CD8-positive, alpha-beta memory T cell (primary cell): ENCODE measurements at regions not wholly inside any gene's neighbourhood (a gene's known extent, or its start where the extent isn't known, plus 50 kb on each side); places are given as distances from the start of the nearest gene placed in this dataset.

ENCODE experiments used
- CTCF ChIA-PET: fragments of 350-600 bp; sonication (Branson Sonifier 250); formaldehyde crosslinking; loops from one replicate; lab custom pipeline; 2021; ENCODE audit warnings: antibody characterized with exemption; lab: Charles Lee
- POLR2A ChIA-PET: fragments of 350-600 bp; sonication (Branson Sonifier 250); formaldehyde crosslinking; loops from one replicate; lab custom pipeline; 2021; ENCODE audit warnings: antibody characterized with exemption; lab: Charles Lee
- DNase-seq, 5 donors: peaks; one replicate each; pipeline versions ENCODE4 v3.0.0 to v3.0.0-alpha.2; 2020 to 2022; ENCODE audit warnings: mixed read lengths in 1 of 5
- H3K27ac ChIP-seq: one replicate; pipeline ENCODE4 v1.7.0; 2013; ENCODE audit warnings: low read depth, mild to moderate bottlenecking, low read length, moderate library complexity
- H3K27me3 ChIP-seq: 2 replicates; pipeline ENCODE4 v1.7.0; 2013; ENCODE audit warnings: low read length, mild to moderate bottlenecking; ENCODE audit not compliant: insufficient read depth, poor library complexity, severe bottlenecking
- H3K36me3 ChIP-seq: 2 replicates; pipeline ENCODE4 v1.7.0; 2013; ENCODE audit warnings: mild to moderate bottlenecking, low read length, moderate library complexity; ENCODE audit not compliant: insufficient read depth
- H3K4me1 ChIP-seq: 2 replicates; pipeline ENCODE4 v1.7.0; 2013; ENCODE audit warnings: mild to moderate bottlenecking, low read length, moderate library complexity; ENCODE audit not compliant: insufficient read depth
- H3K4me3 ChIP-seq: 2 replicates; pipeline ENCODE4 v1.7.0; 2013; ENCODE audit warnings: mild to moderate bottlenecking, low read length
- H3K9me3 ChIP-seq: 2 replicates; pipeline ENCODE4 v1.7.0; 2013; ENCODE audit warnings: mild to moderate bottlenecking, low read length
- H3K27ac Mint-ChIP-seq, 8 donors: one replicate each; pipeline ENCODE4 v1.8.0; 2020 to 2021; ENCODE audit warnings: mixed read lengths in 8 of 8, mild to moderate bottlenecking in 6 of 8, inconsistent platforms in 3 of 8, moderate library complexity in 3 of 8
- H3K27me3 Mint-ChIP-seq, 2 donors: one replicate each; pipeline ENCODE4 v1.8.0; 2020 to 2021; ENCODE audit warnings: mixed read lengths in 2 of 2, mild to moderate bottlenecking in 1 of 2, moderate library complexity in 1 of 2
- H3K36me3 Mint-ChIP-seq, 3 donors: one replicate each; pipeline ENCODE4 v1.8.0; 2020 to 2021; ENCODE audit warnings: mixed read lengths in 3 of 3, inconsistent platforms in 1 of 3, mild to moderate bottlenecking in 1 of 3
- H3K4me1 Mint-ChIP-seq, 3 donors: one replicate each; pipeline ENCODE4 v1.8.0; 2020 to 2021; ENCODE audit warnings: mixed read lengths in 3 of 3, inconsistent platforms in 1 of 3, mild to moderate bottlenecking in 1 of 3
- H3K4me3 Mint-ChIP-seq, 7 donors: one replicate each; pipeline ENCODE4 v1.8.0; 2020 to 2021; ENCODE audit warnings: mixed read lengths in 7 of 7, mild to moderate bottlenecking in 6 of 7, moderate library complexity in 4 of 7, inconsistent platforms in 2 of 7
- H3K9me3 Mint-ChIP-seq, 5 donors: one replicate each; pipeline ENCODE4 v1.8.0; 2020 to 2022; ENCODE audit warnings: mixed read lengths in 5 of 5, mild to moderate bottlenecking in 3 of 5, moderate library complexity in 2 of 5, inconsistent platforms in 1 of 5

DNA sequence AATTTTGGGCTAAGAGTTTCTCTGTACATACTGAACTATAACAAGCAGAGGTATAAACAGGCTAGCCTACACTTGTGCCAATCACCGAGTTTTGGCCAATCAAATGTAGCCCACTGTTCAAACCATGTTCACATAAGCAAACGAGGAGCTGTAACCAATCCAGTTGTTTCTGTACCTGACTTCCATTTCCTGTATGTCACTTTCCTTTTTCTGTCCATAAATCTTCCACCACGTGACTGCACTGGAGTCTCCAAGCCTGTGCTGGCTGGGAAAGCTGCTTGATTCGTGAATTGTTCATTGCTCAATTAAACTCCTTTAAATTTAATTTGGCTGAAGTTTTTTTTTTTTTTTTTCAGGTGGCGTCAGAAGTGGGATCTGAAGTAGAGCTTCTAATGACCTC, 332.9 kb downstream of the RNF144B start:
- H3K27me3 Mint-ChIP-seq = peaks cover 0 to 1% of the 10 kb centered on the region in 2 donors
- H3K4me3 Mint-ChIP-seq = no peak overlapping the region
- CTCF ChIA-PET = no interaction called here

DNA sequence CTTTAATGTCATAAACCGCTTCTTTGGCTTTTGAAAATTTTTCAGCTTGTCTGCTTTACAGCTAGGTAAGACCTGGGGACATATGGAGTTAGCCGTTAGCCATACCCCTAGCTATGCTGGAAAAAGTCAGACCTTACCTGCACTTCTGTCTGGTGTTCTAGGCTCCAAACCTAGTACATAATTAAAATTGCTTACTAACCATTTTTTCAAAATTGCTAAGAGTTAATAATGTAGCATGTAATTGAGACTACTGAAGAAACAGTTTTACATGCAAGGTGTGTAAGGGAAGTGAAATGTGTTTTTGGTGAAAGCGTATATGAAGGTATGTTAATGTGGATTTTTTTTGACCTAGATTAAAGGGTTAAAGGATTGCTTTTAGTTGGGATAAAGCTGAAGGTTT, 336.9 kb downstream of the RNF144B start:
- H3K27me3 ChIP-seq = no peaks in the 10 kb centered on the region
- ChIA-PET CTCF (no interaction called here), POLR2A (no interaction called here)

More for the DNA sequence above, 332.9 kb downstream of the RNF144B start:
- POLR2A ChIA-PET = no interaction called here
- H3K27me3 ChIP-seq = no peaks in the 10 kb centered on the region
- no peaks in the 10 kb centered on the region for H3K36me3 Mint-ChIP-seq
- peaks cover 0 to 3% (median 2%) of the 10 kb centered on the region in 5 donors for H3K9me3 Mint-ChIP-seq
- no peak overlapping the region for H3K27ac ChIP-seq
- H3K4me1 Mint-ChIP-seq = no peaks in the 10 kb centered on the region
- no peaks in the 10 kb centered on the region for H3K9me3 ChIP-seq
- no peak for DNase-seq
- H3K4me1 ChIP-seq = no peaks in the 10 kb centered on the region
- no peak overlapping the region for H3K4me3 ChIP-seq
- H3K27ac Mint-ChIP-seq = no peak overlapping the region
- no peaks in the 10 kb centered on the region for H3K36me3 ChIP-seq

GRCh38 chr6:18725449-18725848, 338.3 kb downstream of the RNF144B start:
- no peak overlapping the region for H3K4me3 Mint-ChIP-seq
- Histone ChIP-seq H3K27me3 (no peaks in the 10 kb centered on the region), H3K4me1 (no peaks in the 10 kb centered on the region), H3K9me3 (no peaks in the 10 kb centered on the region), H3K4me3 (no peak overlapping the region), H3K36me3 (no peaks in the 10 kb centered on the region), H3K27ac (no peak overlapping the region)
- DNase-seq = no peak
- H3K27me3 Mint-ChIP-seq = no peaks in the 10 kb centered on the region
- ChIA-PET POLR2A (no interaction called here), CTCF (no interaction called here)
- H3K4me1 Mint-ChIP-seq = no peaks in the 10 kb centered on the region
- no peaks in the 10 kb centered on the region for H3K36me3 Mint-ChIP-seq
- no peak overlapping the region for H3K27ac Mint-ChIP-seq
- peaks cover 0 to 9% (median 2%) of the 10 kb centered on the region in 5 donors for H3K9me3 Mint-ChIP-seq

More for the DNA sequence above, 336.9 kb downstream of the RNF144B start:
- H3K9me3 ChIP-seq = no peaks in the 10 kb centered on the region
- peaks cover 0 to 9% (median 0%) of the 10 kb centered on the region in 5 donors for H3K9me3 Mint-ChIP-seq
- no peaks in the 10 kb centered on the region for H3K27me3 Mint-ChIP-seq
- H3K4me3 ChIP-seq = no peak overlapping the region
- H3K4me1 ChIP-seq = no peaks in the 10 kb centered on the region
- no peaks in the 10 kb centered on the region for H3K4me1 Mint-ChIP-seq
- no peak overlapping the region for H3K27ac ChIP-seq
- H3K27ac Mint-ChIP-seq = no peak overlapping the region
- no peaks in the 10 kb centered on the region for H3K36me3 Mint-ChIP-seq
- no peaks in the 10 kb centered on the region for H3K36me3 ChIP-seq
- DNase-seq = no peak
- H3K4me3 Mint-ChIP-seq = no peak overlapping the region

DNA sequence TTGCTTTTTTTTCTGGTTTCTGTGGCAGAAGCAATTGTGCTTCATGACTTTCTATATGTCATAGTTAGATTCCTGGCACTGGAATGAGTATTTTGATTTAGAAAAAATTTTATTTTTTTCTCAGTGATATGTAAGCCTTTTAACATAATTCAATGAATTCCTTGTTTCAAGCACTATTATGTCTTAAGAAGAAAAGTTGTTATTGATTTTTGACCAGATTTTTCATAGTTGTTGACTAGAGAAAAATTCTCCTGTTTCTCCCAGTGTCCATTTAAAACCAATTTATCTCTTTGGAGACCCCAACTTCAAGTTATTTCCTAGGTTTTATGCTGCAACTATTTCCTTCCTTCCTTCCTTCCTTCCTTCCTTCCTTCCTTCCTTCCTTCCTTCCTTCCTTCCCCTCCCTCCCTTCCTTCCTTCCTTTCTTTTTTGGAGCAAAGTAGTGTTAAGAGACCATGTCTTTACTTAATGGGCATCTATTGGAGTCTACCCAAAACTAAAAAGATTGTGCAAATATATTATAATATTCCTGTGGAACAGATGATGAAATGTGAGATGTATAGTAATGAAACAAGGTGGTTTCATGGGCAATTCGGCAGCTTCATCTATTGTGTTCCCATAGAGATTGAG, 346.9 kb downstream of the RNF144B start:
- Histone ChIP-seq H3K4me3 (no peak overlapping the region), H3K27ac (no peak overlapping the region), H3K27me3 (no peaks in the 10 kb centered on the region), H3K36me3 (no peaks in the 10 kb centered on the region), H3K9me3 (no peaks in the 10 kb centered on the region), H3K4me1 (no peaks in the 10 kb centered on the region)
- H3K9me3 Mint-ChIP-seq = peaks cover under 1 to 22% (median 4%) of the 10 kb centered on the region in 5 donors
- no peak overlapping the region for H3K4me3 Mint-ChIP-seq
- H3K27me3 Mint-ChIP-seq = no peaks in the 10 kb centered on the region
- no peaks in the 10 kb centered on the region for H3K4me1 Mint-ChIP-seq
- H3K27ac Mint-ChIP-seq = no peak overlapping the region
- no peaks in the 10 kb centered on the region for H3K36me3 Mint-ChIP-seq
- no peak for DNase-seq
- CTCF ChIA-PET = no interaction called here
- POLR2A ChIA-PET = no interaction called here

GRCh38 chr6:18741741-18742140, 354.6 kb downstream of the RNF144B start:
- Mint-ChIP-seq H3K4me1 (no peaks in the 10 kb centered on the region), H3K27ac (no peak overlapping the region), H3K4me3 (no peak overlapping the region), H3K27me3 (no peaks in the 10 kb centered on the region), H3K9me3 (peaks cover 0 to under 1% (median 0%) of the 10 kb centered on the region in 5 donors), H3K36me3 (no peaks in the 10 kb centered on the region)
- Histone ChIP-seq H3K27ac (no peak overlapping the region), H3K4me1 (no peaks in the 10 kb centered on the region), H3K9me3 (no peaks in the 10 kb centered on the region), H3K4me3 (no peak overlapping the region), H3K27me3 (no peaks in the 10 kb centered on the region), H3K36me3 (no peaks in the 10 kb centered on the region)
- CTCF ChIA-PET = no interaction called here
- POLR2A ChIA-PET = no interaction called here
- DNase-seq = no peak

DNA sequence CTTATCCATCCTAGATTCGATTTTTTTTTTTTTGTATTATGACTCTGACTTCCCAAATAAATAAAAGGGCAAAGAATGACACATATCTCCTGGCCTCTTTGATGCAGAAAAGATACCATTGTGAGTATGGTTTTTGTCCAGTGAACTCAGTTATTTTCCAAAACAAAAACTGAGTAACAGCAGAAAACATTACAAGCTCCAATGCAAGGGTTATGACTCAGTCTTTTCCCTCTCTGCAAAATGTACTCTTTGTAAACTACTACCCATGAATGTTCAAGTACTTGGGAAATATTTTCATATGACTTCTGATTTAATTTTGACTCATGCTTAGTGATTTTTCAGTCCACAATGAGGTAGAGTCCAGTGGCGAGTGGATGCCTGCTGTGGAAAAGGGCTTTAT, 355.3 kb downstream of the RNF144B start:
- no peak overlapping the region for H3K4me3 Mint-ChIP-seq
- no peaks in the 10 kb centered on the region for H3K4me1 Mint-ChIP-seq
- Histone ChIP-seq H3K36me3 (no peaks in the 10 kb centered on the region), H3K4me1 (no peaks in the 10 kb centered on the region), H3K27ac (no peak overlapping the region), H3K9me3 (no peaks in the 10 kb centered on the region), H3K4me3 (no peak overlapping the region), H3K27me3 (no peaks in the 10 kb centered on the region)
- no peaks in the 10 kb centered on the region for H3K27me3 Mint-ChIP-seq
- POLR2A ChIA-PET = no interaction called here
- H3K36me3 Mint-ChIP-seq = no peaks in the 10 kb centered on the region
- CTCF ChIA-PET = no interaction called here
- no peaks in the 10 kb centered on the region for H3K9me3 Mint-ChIP-seq
- no peak for DNase-seq
- H3K27ac Mint-ChIP-seq = no peak overlapping the region

DNA sequence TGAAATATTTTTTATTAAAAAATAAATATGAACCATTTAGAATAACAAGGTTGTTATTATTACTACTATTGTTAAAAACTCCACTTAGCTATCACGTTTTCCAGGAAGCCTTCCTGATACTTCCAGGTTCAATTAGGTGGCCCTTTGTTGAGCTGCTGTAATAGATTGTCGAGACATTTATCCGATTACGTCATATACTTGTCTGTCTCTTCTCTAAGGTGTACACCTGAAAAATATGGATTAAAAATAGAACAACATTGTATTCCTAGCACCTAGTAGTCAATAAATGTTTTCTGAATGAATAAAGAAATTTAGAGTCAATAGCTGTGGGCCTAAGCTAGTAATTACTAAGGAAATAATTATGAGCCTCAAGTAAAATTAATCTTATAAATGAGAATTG, 359.6 kb downstream of the RNF144B start:
- CTCF ChIA-PET = no interaction called here
- no peaks in the 10 kb centered on the region for H3K36me3 Mint-ChIP-seq
- Histone ChIP-seq H3K4me3 (no peak overlapping the region), H3K27me3 (no peaks in the 10 kb centered on the region), H3K9me3 (no peaks in the 10 kb centered on the region), H3K36me3 (no peaks in the 10 kb centered on the region), H3K4me1 (no peaks in the 10 kb centered on the region), H3K27ac (no peak overlapping the region)
- POLR2A ChIA-PET = no interaction called here
- H3K9me3 Mint-ChIP-seq = peaks cover 0 to 3% (median 0%) of the 10 kb centered on the region in 5 donors
- H3K27ac Mint-ChIP-seq = no peak overlapping the region
- H3K4me3 Mint-ChIP-seq = no peak overlapping the region
- no peak for DNase-seq
- H3K4me1 Mint-ChIP-seq = no peaks in the 10 kb centered on the region
- no peaks in the 10 kb centered on the region for H3K27me3 Mint-ChIP-seq

- no peaks in the 10 kb centered on the region for H3K27me3 ChIP-seq
- no peaks in the 10 kb centered on the region for H3K4me1 ChIP-seq
- no peaks in the 10 kb centered on the region for H3K27me3 Mint-ChIP-seq
- no peak overlapping the region for H3K4me3 Mint-ChIP-seq
- DNase-seq = no peak
- peaks cover 0 to 3% (median 0%) of the 10 kb centered on the region in 5 donors for H3K9me3 Mint-ChIP-seq
- H3K36me3 Mint-ChIP-seq = no peaks in the 10 kb centered on the region
- H3K36me3 ChIP-seq = no peaks in the 10 kb centered on the region
- H3K4me1 Mint-ChIP-seq = no peaks in the 10 kb centered on the region
- H3K9me3 ChIP-seq = no peaks in the 10 kb centered on the region
- no peak overlapping the region for H3K27ac ChIP-seq
- no peak overlapping the region for H3K4me3 ChIP-seq
- ChIA-PET POLR2A (no interaction called here), CTCF (no interaction called here)
- H3K27ac Mint-ChIP-seq = no peak overlapping the region
These were observed 361.2 kb downstream of the RNF144B start for GRCh38 chr6:18748314-18748713.
